IMR-90 (cell line): ENCODE measurements at regions not wholly inside any gene's neighbourhood (a gene's known extent, or its start where the extent isn't known, plus 50 kb on each side); places are given as distances from the start of the nearest gene placed in this dataset.

Experiments
- ATAC-seq: fragments of 200-7000 bp; cut with Tn5 transposase; 2 replicates; pipeline ENCODE4 v1.9.1; 2020; ENCODE audit warnings: low read depth, mild to moderate bottlenecking, moderate library complexity
- BruUV-seq: library from RNA; stranded (reverse); fragments of 400-500 nt; replicated peaks from 2 replicates; lab custom pipeline; 2021; lab: Mats Ljungman, UMichigan
- CTCF ChIA-PET: fragments of 300-600 bp; formaldehyde crosslinking; extraction: SDS; loops from one replicate; lab custom pipeline; 2021; ENCODE audit warnings: antibody characterized with exemption; lab: Yijun Ruan, JAX
- POLR2A ChIA-PET: fragments of 300-600 bp; sonication (Branson Sonifier 250); formaldehyde crosslinking; loops from one replicate; lab custom pipeline; 2022; ENCODE audit warnings: antibody characterized with exemption; ENCODE audit not compliant: unreplicated experiment; lab: Charles Lee
- DNase-seq: peaks from one replicate; pipeline ENCODE4 v3.0.0; 2013
- H2AFZ ChIP-seq: replicated peaks from 2 replicates; pipeline ENCODE3; 2013; ENCODE audit warnings: low read length, mild to moderate bottlenecking; ENCODE audit not compliant: poor library complexity
- H2AK5ac ChIP-seq: 2 replicates; pipeline ENCODE4 v1.6.1; 2013; ENCODE audit warnings: low read depth, low read length, inconsistent platforms
- H2AK9ac ChIP-seq: replicated peaks from 2 replicates; pipeline ENCODE3; 2013; ENCODE audit warnings: mild to moderate bottlenecking, low read depth, low read length, moderate library complexity; ENCODE audit not compliant: poor library complexity
- H2BK120ac ChIP-seq: 2 replicates; pipeline ENCODE4 v1.6.1; 2013; ENCODE audit warnings: low read depth, low read length, inconsistent platforms
- H2BK15ac ChIP-seq: 3 replicates; pipeline ENCODE4 v1.6.1; 2013; ENCODE audit warnings: low read depth, low read length, inconsistent platforms
- H2BK20ac ChIP-seq: 2 replicates; pipeline ENCODE4 v1.6.1; 2013; ENCODE audit warnings: low read depth, mild to moderate bottlenecking, inconsistent platforms, low read length, moderate library complexity
- H2BK5ac ChIP-seq: 2 replicates; pipeline ENCODE4 v1.6.1; 2013; ENCODE audit warnings: mild to moderate bottlenecking, low read depth, low read length, inconsistent platforms; ENCODE audit not compliant: poor library complexity, severe bottlenecking
- H3K14ac ChIP-seq: replicated peaks from 2 replicates; pipeline ENCODE4 v1.6.1; 2013; ENCODE audit warnings: low read depth, low read length, inconsistent platforms
- H3K18ac ChIP-seq: 2 replicates; pipeline ENCODE4 v1.6.1; 2013; ENCODE audit warnings: low read depth, low read length, control low read depth
- H3K23ac ChIP-seq: 2 replicates; pipeline ENCODE4 v1.6.1; 2013; ENCODE audit warnings: low read depth, low read length, inconsistent platforms
- H3K27ac ChIP-seq: 2 replicates; pipeline ENCODE4 v1.5.1; 2013; ENCODE audit warnings: mild to moderate bottlenecking, control low read depth, low read length; ENCODE audit not compliant: insufficient read depth
- H3K27me3 ChIP-seq: 2 replicates; pipeline ENCODE4 v1.6.1; 2013; ENCODE audit warnings: low read length; ENCODE audit not compliant: control insufficient read depth, insufficient read depth
- H3K36me3 ChIP-seq: 2 replicates; pipeline ENCODE4 v1.6.1; 2013; ENCODE audit warnings: low read length, mixed read lengths; ENCODE audit not compliant: control insufficient read depth, insufficient read depth
- H3K4ac ChIP-seq: 2 replicates; pipeline ENCODE4 v1.6.1; 2013; ENCODE audit warnings: low read depth, low read length, inconsistent platforms
- H3K4me1 ChIP-seq: 2 replicates; pipeline ENCODE4 v1.6.1; 2013; ENCODE audit warnings: low read length, mixed read lengths; ENCODE audit not compliant: control insufficient read depth, insufficient read depth
- H3K4me2 ChIP-seq: 2 replicates; pipeline ENCODE4 v1.6.1; 2013; ENCODE audit warnings: low read depth, mild to moderate bottlenecking, control low read depth, low read length, moderate library complexity
- H3K4me3 ChIP-seq: 2 replicates; pipeline ENCODE4 v1.5.1; 2013; ENCODE audit warnings: low read depth, mild to moderate bottlenecking, control low read depth, low read length, moderate library complexity; ENCODE audit not compliant: insufficient read depth
- H3K56ac ChIP-seq: 2 replicates; pipeline ENCODE4 v1.6.1; 2013; ENCODE audit warnings: low read length, inconsistent platforms; ENCODE audit not compliant: insufficient read depth; ENCODE audit errors: extremely low read depth
- H3K79me1 ChIP-seq, 2 experiments: 2 replicates each; pipeline ENCODE4 v1.6.1; 2013; ENCODE audit warnings: low read length in 2 of 2, inconsistent platforms in 1 of 2, low read depth in 1 of 2
- H3K9ac ChIP-seq: 2 replicates; pipeline ENCODE4 v1.6.1; 2013; ENCODE audit warnings: low read depth, low read length, control low read depth
- H3K9me1 ChIP-seq: 2 replicates; pipeline ENCODE4 v1.6.1; 2013; ENCODE audit warnings: low read length, inconsistent platforms; ENCODE audit not compliant: insufficient read depth
- H3K9me3 ChIP-seq: 2 replicates; pipeline ENCODE4 v1.6.1; 2013; ENCODE audit warnings: low read length; ENCODE audit not compliant: control insufficient read depth, insufficient read depth
- H4K20me1 ChIP-seq: 2 replicates; pipeline ENCODE4 v1.6.1; 2013; ENCODE audit warnings: low read length, inconsistent platforms; ENCODE audit not compliant: insufficient read depth
- H4K5ac ChIP-seq: 2 replicates; pipeline ENCODE4 v1.6.1; 2013; ENCODE audit warnings: mild to moderate bottlenecking, low read depth, low read length, control low read depth
- H4K8ac ChIP-seq, 2 experiments: 2 replicates each; pipeline ENCODE4 v1.6.1; 2013; ENCODE audit warnings: low read depth in 2 of 2, low read length in 2 of 2, control low read depth in 1 of 2, inconsistent platforms in 1 of 2
- H4K91ac ChIP-seq: 2 replicates; pipeline ENCODE4 v1.6.1; 2013; ENCODE audit warnings: low read depth, low read length, inconsistent platforms; ENCODE audit not compliant: insufficient read depth
- CHD1 ChIP-seq: IDR thresholded peaks from 2 replicates; pipeline ENCODE4 v1.6.1; 2012; ENCODE audit warnings: low read depth, low read length, improper control_type of control experiment
- FOS ChIP-seq: fragments of 150-350 bp; IDR thresholded peaks from 2 replicates; pipeline ENCODE4 v1.6.1; 2016; ENCODE audit warnings: low read depth, low read length
- MAZ ChIP-seq: IDR thresholded peaks from 2 replicates; pipeline ENCODE4 v1.6.1; 2012; ENCODE audit warnings: low read depth, mild to moderate bottlenecking, low read length, improper control_type of control experiment, moderate library complexity, borderline replicate concordance
- MXI1 ChIP-seq: IDR thresholded peaks from 2 replicates; pipeline ENCODE4 v1.6.1; 2012; ENCODE audit warnings: low read depth, mild to moderate bottlenecking, low read length, moderate library complexity, borderline replicate concordance
- NFE2L2 ChIP-seq: fragments of 150-350 bp; IDR thresholded peaks from 2 replicates; pipeline ENCODE4 v1.6.1; 2016; ENCODE audit warnings: low read depth, mild to moderate bottlenecking, low read length
- POLR2A ChIP-seq: IDR thresholded peaks from 2 replicates; pipeline ENCODE4 v1.6.1; 2012; ENCODE audit warnings: mild to moderate bottlenecking, low read depth, low read length
- RAD21 ChIP-seq: IDR thresholded peaks from 2 replicates; pipeline ENCODE4 v1.6.1; 2012; ENCODE audit warnings: low read length, improper control_type of control experiment
- RCOR1 ChIP-seq: IDR thresholded peaks from 2 replicates; pipeline ENCODE4 v1.6.1; 2012; ENCODE audit warnings: mild to moderate bottlenecking, low read length, improper control_type of control experiment; ENCODE audit not compliant: insufficient replicate concordance
- RFX5 ChIP-seq: IDR thresholded peaks from 2 replicates; pipeline ENCODE4 v1.8.0; 2012; ENCODE audit warnings: low read depth, mild to moderate bottlenecking, low read length, moderate library complexity
- SMC3 ChIP-seq: fragments of 150-350 bp; IDR thresholded peaks from 2 replicates; pipeline ENCODE4 v1.6.1; 2016; ENCODE audit warnings: low read depth, mild to moderate bottlenecking, antibody characterized with exemption, low read length, moderate library complexity
- WGBS, 2 experiments: methylation state at CpG; one replicate each; pipeline versions ENCODE4 v1.1.5 to v1.1.7; 2013; ENCODE audit warnings: missing lambda C conversion rate in 2 of 2; ENCODE audit not compliant: insufficient read length in 1 of 2; ENCODE audit errors: extremely low coverage in 2 of 2; 5-methylcytosine and 5-hydroxymethylcytosine counted together
- dilution Hi-C: fragments of 300-500 bp; cut with HindIII; formaldehyde crosslinking; loops from one replicate; pipeline ENCODE4 v1.14.3; 2018; ENCODE audit warnings: low sequenced_read_pairs; ENCODE audit not compliant: unreplicated experiment
- in situ Hi-C: fragments of 300-500 bp; cut with MboI; formaldehyde crosslinking; loops from 3 replicates; pipeline ENCODE4 v1.14.3; 2019; ENCODE audit warnings: low sequenced_read_pairs, inconsistent platforms, mixed read lengths
- intact Hi-C: fragments of 100-400 bp; cut with micrococcal nuclease; formaldehyde crosslinking; loops from 2 replicates; pipeline ENCODE4 v1.10.0; 2022
- TF ChIP-seq, protein P1 (sequence below): conservative IDR thresholded peaks from 2 replicates; pipeline ENCODE4 v1.5.1; 2012; ENCODE audit warnings: mild to moderate bottlenecking, low read depth, low read length, improper control_type of control experiment
- TF ChIP-seq, protein P2 (sequence below): fragments of 150-350 bp; IDR thresholded peaks from 2 replicates; pipeline ENCODE4 v1.6.1; 2017; ENCODE audit warnings: mild to moderate bottlenecking, antibody characterized with exemption, low read length, low read depth
- TF ChIP-seq, protein P3 (sequence below): fragments of 150-350 bp; IDR thresholded peaks from 2 replicates; pipeline ENCODE4 v1.6.1; 2016; ENCODE audit warnings: low read depth, mild to moderate bottlenecking, low read length, moderate library complexity, borderline replicate concordance

DNA sequence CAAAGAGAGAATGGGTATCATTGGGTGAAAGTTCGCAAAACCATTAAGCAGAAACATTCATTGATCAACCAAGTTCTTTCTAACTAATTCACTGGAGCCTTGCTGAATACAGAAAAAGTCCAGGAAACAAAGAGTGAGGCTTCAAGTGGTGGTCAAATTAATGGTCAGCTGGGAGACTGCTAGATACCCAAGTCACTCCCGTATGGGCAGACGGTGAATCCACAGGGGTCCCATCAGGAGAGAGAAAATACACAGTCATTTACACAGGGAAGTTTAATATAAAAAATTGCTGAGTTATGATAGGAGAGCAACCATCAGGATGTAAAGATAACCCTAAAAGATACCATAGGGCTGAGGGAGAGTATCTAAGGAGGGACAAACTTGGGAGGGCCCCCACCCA is 198.7 kb upstream of the DTNBP1 start:
- no peaks in the 10 kb centered on the region for H3K9me1 ChIP-seq
- no peak overlapping the region for H2AK9ac ChIP-seq
- no peak overlapping the region for H4K91ac ChIP-seq
- H3K56ac ChIP-seq, result no peak overlapping the region
- H3K23ac ChIP-seq, result no peak overlapping the region
- in situ Hi-C loops, result no loop called here
- no peaks in the 10 kb centered on the region for H4K20me1 ChIP-seq
- no peak overlapping the region for H2BK5ac ChIP-seq
- H3K27ac ChIP-seq, result no peak overlapping the region
- H3K79me1 ChIP-seq, result no peaks in the 10 kb centered on the region
- H2BK15ac ChIP-seq, result no peak overlapping the region
- no peak overlapping the region for H3K18ac ChIP-seq
- no peak overlapping the region for H4K5ac ChIP-seq
- dilution Hi-C loops, result no loop called here
- no TSS peak for BruUV-seq
- H3K9ac ChIP-seq, result no peak overlapping the region
- ChIA-PET POLR2A (no interaction called here), CTCF (no interaction called here)
- H3K14ac ChIP-seq, result no peak overlapping the region
- no CpG with 5 or more reads among the region's 3 CpGs for WGBS, 2 experiments
- H2BK20ac ChIP-seq, result no peak overlapping the region
- H2AFZ ChIP-seq, result no peak overlapping the region
- no peak overlapping the region for H3K4me3 ChIP-seq
- H3K4me1 ChIP-seq, result no peaks in the 10 kb centered on the region
- ATAC-seq, result no peak
- no peaks in the 10 kb centered on the region for H3K36me3 ChIP-seq
- H3K4ac ChIP-seq, result no peak overlapping the region
- intact Hi-C loops, result no loop called here
- DNase-seq, result no peak
- H4K8ac ChIP-seq, result no peak overlapping the region
- TF ChIP-seq CHD1 (no peak), POLR2A (no peak), RFX5 (no peak), MXI1 (no peak), MAZ (no peak), FOS (no peak), NFE2L2 (no peak), SMC3 (no peak), RCOR1 (no peak), RAD21 (no peak)
- TF ChIP-seq, protein P1, sequence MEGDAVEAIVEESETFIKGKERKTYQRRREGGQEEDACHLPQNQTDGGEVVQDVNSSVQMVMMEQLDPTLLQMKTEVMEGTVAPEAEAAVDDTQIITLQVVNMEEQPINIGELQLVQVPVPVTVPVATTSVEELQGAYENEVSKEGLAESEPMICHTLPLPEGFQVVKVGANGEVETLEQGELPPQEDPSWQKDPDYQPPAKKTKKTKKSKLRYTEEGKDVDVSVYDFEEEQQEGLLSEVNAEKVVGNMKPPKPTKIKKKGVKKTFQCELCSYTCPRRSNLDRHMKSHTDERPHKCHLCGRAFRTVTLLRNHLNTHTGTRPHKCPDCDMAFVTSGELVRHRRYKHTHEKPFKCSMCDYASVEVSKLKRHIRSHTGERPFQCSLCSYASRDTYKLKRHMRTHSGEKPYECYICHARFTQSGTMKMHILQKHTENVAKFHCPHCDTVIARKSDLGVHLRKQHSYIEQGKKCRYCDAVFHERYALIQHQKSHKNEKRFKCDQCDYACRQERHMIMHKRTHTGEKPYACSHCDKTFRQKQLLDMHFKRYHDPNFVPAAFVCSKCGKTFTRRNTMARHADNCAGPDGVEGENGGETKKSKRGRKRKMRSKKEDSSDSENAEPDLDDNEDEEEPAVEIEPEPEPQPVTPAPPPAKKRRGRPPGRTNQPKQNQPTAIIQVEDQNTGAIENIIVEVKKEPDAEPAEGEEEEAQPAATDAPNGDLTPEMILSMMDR, result no peak
- TF ChIP-seq, protein P2, sequence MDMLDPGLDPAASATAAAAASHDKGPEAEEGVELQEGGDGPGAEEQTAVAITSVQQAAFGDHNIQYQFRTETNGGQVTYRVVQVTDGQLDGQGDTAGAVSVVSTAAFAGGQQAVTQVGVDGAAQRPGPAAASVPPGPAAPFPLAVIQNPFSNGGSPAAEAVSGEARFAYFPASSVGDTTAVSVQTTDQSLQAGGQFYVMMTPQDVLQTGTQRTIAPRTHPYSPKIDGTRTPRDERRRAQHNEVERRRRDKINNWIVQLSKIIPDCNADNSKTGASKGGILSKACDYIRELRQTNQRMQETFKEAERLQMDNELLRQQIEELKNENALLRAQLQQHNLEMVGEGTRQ, result no peak
- TF ChIP-seq, protein P3, sequence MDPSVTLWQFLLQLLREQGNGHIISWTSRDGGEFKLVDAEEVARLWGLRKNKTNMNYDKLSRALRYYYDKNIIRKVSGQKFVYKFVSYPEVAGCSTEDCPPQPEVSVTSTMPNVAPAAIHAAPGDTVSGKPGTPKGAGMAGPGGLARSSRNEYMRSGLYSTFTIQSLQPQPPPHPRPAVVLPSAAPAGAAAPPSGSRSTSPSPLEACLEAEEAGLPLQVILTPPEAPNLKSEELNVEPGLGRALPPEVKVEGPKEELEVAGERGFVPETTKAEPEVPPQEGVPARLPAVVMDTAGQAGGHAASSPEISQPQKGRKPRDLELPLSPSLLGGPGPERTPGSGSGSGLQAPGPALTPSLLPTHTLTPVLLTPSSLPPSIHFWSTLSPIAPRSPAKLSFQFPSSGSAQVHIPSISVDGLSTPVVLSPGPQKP, result no peak
- no peak overlapping the region for H2AK5ac ChIP-seq
- H3K9me3 ChIP-seq, result no peaks in the 10 kb centered on the region
- no peak overlapping the region for H2BK120ac ChIP-seq
- H3K27me3 ChIP-seq, result no peaks in the 10 kb centered on the region; the same call in 1 of the 2 replicates
- H3K4me2 ChIP-seq, result no peak overlapping the region
